GM12878 (cell line): ENCODE measurements at regions not wholly inside any gene's neighbourhood (a gene's known extent, or its start where the extent isn't known, plus 50 kb on each side); places are given as distances from the start of the nearest gene placed in this dataset.

Experiments
- ATAC-seq: fragments of 200-7000 bp; cut with Tn5 transposase; 3 replicates; pipeline ENCODE4 v1.9.1; 2020; ENCODE audit warnings: mild to moderate bottlenecking, moderate library complexity
- BruUV-seq: library from RNA; stranded (reverse); fragments of 400-500 nt; replicated peaks from 2 replicates; lab custom pipeline; 2021; lab: Mats Ljungman, UMichigan
- CTCF ChIA-PET: fragments of 300-600 bp; sonication (Branson Sonifier 250); formaldehyde crosslinking; extraction: SDS; loops from one replicate; lab custom pipeline; 2021; ENCODE audit warnings: inconsistent platforms; lab: Yijun Ruan, JAX
- POLR2A ChIA-PET: fragments of 350-600 bp; formaldehyde crosslinking; extraction: SDS; loops from one replicate; lab custom pipeline; 2021; ENCODE audit warnings: inconsistent platforms; lab: Charles Lee
- RAD21 ChIA-PET: fragments of 300-600 bp; sonication (Branson Sonifier 250); formaldehyde crosslinking; loops from one replicate; lab custom pipeline; 2023; ENCODE audit warnings: antibody characterized with exemption; ENCODE audit not compliant: unreplicated experiment; lab: Charles Lee
- SMC1A ChIA-PET: fragments of 300-600 bp; sonication (Branson Sonifier 250); formaldehyde crosslinking; loops from one replicate; lab custom pipeline; 2023; ENCODE audit not compliant: unreplicated experiment, uncharacterized antibody; lab: Charles Lee
- DNase-seq: peaks from one replicate; pipeline ENCODE4 v3.0.0-alpha.2; 2011; ENCODE audit warnings: low read depth, low spot score
- FAIRE-seq: peaks from 3 replicates; lab custom pipeline; 2011; peaks lifted over from hg19 to GRCh38; lab: Jason Lieb, UNC
- H2AFZ ChIP-seq: 2 replicates; pipeline ENCODE4 v1.6.0; 2011; ENCODE audit warnings: low read depth, low read length, control low read depth; ENCODE audit not compliant: control insufficient read depth
- H3K27ac ChIP-seq: 2 replicates; pipeline ENCODE4 v1.5.1; 2011; ENCODE audit warnings: control low read depth; ENCODE audit not compliant: control insufficient read depth, insufficient read depth
- H3K27me3 ChIP-seq, 2 experiments: replicated peaks in 1 of 2; 2 replicates each; pipeline versions ENCODE4 v1.6.0 to v1.6.1; 2011; ENCODE audit warnings: low read length in 1 of 2; ENCODE audit not compliant: control insufficient read depth in 2 of 2, insufficient read depth in 2 of 2
- H3K36me3 ChIP-seq, 2 experiments: 2 replicates each; pipeline ENCODE4 v1.5.1; 2011; ENCODE audit warnings: low read length in 1 of 2; ENCODE audit not compliant: control insufficient read depth in 2 of 2, insufficient read depth in 2 of 2
- H3K4me1 ChIP-seq: 2 replicates; pipeline ENCODE4 v1.6.1; 2011; ENCODE audit warnings: mild to moderate bottlenecking, low read length, moderate library complexity, mixed read lengths; ENCODE audit not compliant: control insufficient read depth, insufficient read depth
- H3K4me2 ChIP-seq: 2 replicates; pipeline ENCODE4 v1.6.0; 2011; ENCODE audit warnings: control low read depth; ENCODE audit not compliant: control insufficient read depth, insufficient read depth
- H3K4me3 ChIP-seq: fragments of 200-600 bp; sonication (generic); 2 replicates; pipeline ENCODE4 v1.5.1; 2016
- H3K79me2 ChIP-seq: 2 replicates; pipeline ENCODE4 v1.6.0; 2011; ENCODE audit warnings: low read length; ENCODE audit not compliant: control insufficient read depth, insufficient read depth
- H3K9ac ChIP-seq: 2 replicates; pipeline ENCODE4 v1.8.0; 2011; ENCODE audit warnings: low read length, control low read depth, mixed read lengths; ENCODE audit not compliant: control insufficient read depth, insufficient read depth
- H3K9me3 ChIP-seq: replicated peaks from 3 replicates; pipeline ENCODE4 v1.5.1; 2011; ENCODE audit warnings: mild to moderate bottlenecking, low read length; ENCODE audit not compliant: control insufficient read depth, insufficient read depth
- H4K20me1 ChIP-seq: 2 replicates; pipeline ENCODE4 v1.6.0; 2011; ENCODE audit not compliant: control insufficient read depth, insufficient read depth
- CHD1 ChIP-seq: IDR thresholded peaks from 2 replicates; pipeline ENCODE4 v1.6.1; 2012; ENCODE audit warnings: low read depth, low read length, improper control_type of control experiment
- KLF5 ChIP-seq: fragments of 450-650 bp; IDR thresholded peaks from 2 replicates; pipeline ENCODE4 v1.6.1; 2014; ENCODE audit warnings: mild to moderate bottlenecking; ENCODE audit not compliant: partially characterized antibody
- MYC ChIP-seq: IDR thresholded peaks from 2 replicates; pipeline ENCODE4 v1.6.1; 2011; ENCODE audit warnings: mild to moderate bottlenecking, low read length, moderate library complexity, inconsistent platforms; ENCODE audit not compliant: insufficient read depth, insufficient replicate concordance, insufficient read length, severe bottlenecking
- NKRF ChIP-seq: fragments of 450-650 bp; conservative IDR thresholded peaks from 2 replicates; pipeline ENCODE4 v1.6.1; 2017; ENCODE audit warnings: mild to moderate bottlenecking, moderate library complexity
- NR2C1 ChIP-seq: fragments of 450-650 bp; IDR thresholded peaks from 2 replicates; pipeline ENCODE4 v1.6.1; 2017; ENCODE audit warnings: antibody characterized with exemption, mild to moderate bottlenecking, moderate library complexity
- NRF1 ChIP-seq: conservative IDR thresholded peaks from 2 replicates; pipeline ENCODE4 v1.6.1; 2011; ENCODE audit warnings: mild to moderate bottlenecking, low read depth, low read length, improper control_type of control experiment
- POLR2A ChIP-seq: IDR thresholded peaks from 2 replicates; pipeline ENCODE4 v1.6.1; 2011; ENCODE audit warnings: low read depth, mild to moderate bottlenecking, low read length
- RFX5 ChIP-seq: IDR thresholded peaks from 2 replicates; pipeline ENCODE4 v1.6.1; 2011; ENCODE audit warnings: low read depth, low read length, improper control_type of control experiment
- SMAD1 ChIP-seq: fragments of 450-650 bp; IDR thresholded peaks from 2 replicates; pipeline ENCODE4 v1.6.1; 2018; ENCODE audit warnings: mild to moderate bottlenecking, low read depth; ENCODE audit not compliant: partially characterized antibody
- SP1 ChIP-seq: IDR thresholded peaks from one replicate; pipeline ENCODE4 v1.6.1; 2011; ENCODE audit warnings: low read depth, low read length
- TCF12 ChIP-seq: IDR thresholded peaks from 2 replicates; pipeline ENCODE4 v1.6.1; 2011; ENCODE audit warnings: low read depth, mild to moderate bottlenecking, low read length
- USF2 ChIP-seq: IDR thresholded peaks from 2 replicates; pipeline ENCODE4 v1.6.1; 2011; ENCODE audit warnings: low read depth, low read length, improper control_type of control experiment, borderline replicate concordance
- ZNF622 ChIP-seq: fragments of 450-650 bp; IDR thresholded peaks from 2 replicates; pipeline ENCODE4 v1.6.1; 2017; ENCODE audit warnings: mild to moderate bottlenecking, inconsistent platforms
- WGBS: methylation state at CpG from one replicate; pipeline ENCODE4 v1.1.6; 2016; ENCODE audit warnings: low lambda C conversion rate; ENCODE audit not compliant: insufficient replicate concordance, insufficient coverage; ENCODE audit errors: missing lambda C conversion rate; 5-methylcytosine and 5-hydroxymethylcytosine counted together
- in situ Hi-C: fragments of 300-500 bp; cut with MboI; formaldehyde crosslinking; loops from 9 replicates; pipeline ENCODE4 v1.14.3; 2018; ENCODE audit warnings: mixed read lengths
- intact Hi-C: fragments of 100-400 bp; cut with micrococcal nuclease; formaldehyde crosslinking; loops from one replicate; pipeline ENCODE4 v1.14.2; 2022; ENCODE audit not compliant: unreplicated experiment

- no peaks in the 10 kb centered on the region for H3K27me3 ChIP-seq
- DNase-seq (no peak), ATAC-seq (no peak), FAIRE-seq (no peak)
- H3K4me1 ChIP-seq, result no peaks in the 10 kb centered on the region
- H3K9me3 ChIP-seq, result no peaks in the 10 kb centered on the region
- no peak overlapping the region for H3K4me2 ChIP-seq
- intact Hi-C loops, result no loop called here
- CTCF ChIA-PET, result no interaction called here
- RAD21 ChIA-PET, result no interaction called here
- no peak overlapping the region for H2AFZ ChIP-seq
- H3K36me3 ChIP-seq, result no peaks in the 10 kb centered on the region
- 37% methylated on average over 8 of the region's 8 CpGs for WGBS
- in situ Hi-C loops, result no loop called here
- H3K27ac ChIP-seq, result no peak overlapping the region
- TF ChIP-seq POLR2A (no peak), CHD1 (no peak), RFX5 (no peak), SP1 (no peak), TCF12 (no peak), KLF5 (no peak), MYC (no peak), USF2 (no peak), SMAD1 (no peak), NKRF (no peak), NRF1 (no peak), NR2C1 (no peak), ZNF622 (no peak)
- H4K20me1 ChIP-seq, result no peaks in the 10 kb centered on the region
- H3K9ac ChIP-seq, result no peak overlapping the region
- H3K4me3 ChIP-seq, result no peak overlapping the region
- POLR2A ChIA-PET, result no interaction called here
- BruUV-seq, result no TSS peak
- no peaks in the 10 kb centered on the region for H3K79me2 ChIP-seq
- SMC1A ChIA-PET, result no interaction called here
Observed at GRCh38 chr16:9599415-9600120, 508.1 kb downstream of the HAPSTR1 start.
